Kidney epithelial cell (primary cell): ENCODE measurements at regions not wholly inside any gene's neighbourhood (a gene's known extent, or its start where the extent isn't known, plus 50 kb on each side); places are given as distances from the start of the nearest gene placed in this dataset.
A peak's percentile ranks its signal among the peaks of the same experiment; 100 is the strongest.

Source experiments
- DNase-seq: peaks from one replicate; pipeline ENCODE4 v3.0.0-alpha.2; 2010; ENCODE audit warnings: low read depth
- H3K27me3 ChIP-seq: 2 replicates; pipeline ENCODE4 v1.6.0; 2011; ENCODE audit warnings: low read length; ENCODE audit not compliant: control insufficient read depth, insufficient read depth
- H3K36me3 ChIP-seq: 2 replicates; pipeline ENCODE4 v1.5.1; 2011; ENCODE audit warnings: low read length; ENCODE audit not compliant: control insufficient read depth, insufficient read depth
- H3K4me3 ChIP-seq: 2 replicates; pipeline ENCODE4 v1.5.1; 2011; ENCODE audit warnings: low read depth, mild to moderate bottlenecking, control low read depth, low read length
- TF ChIP-seq, protein P1 (sequence below): IDR thresholded peaks from 2 replicates; pipeline ENCODE4 v1.5.1; 2011; ENCODE audit warnings: mild to moderate bottlenecking, moderate library complexity, low read length, control low read depth, inconsistent platforms; ENCODE audit not compliant: insufficient read depth, poor library complexity, severe bottlenecking

DNA sequence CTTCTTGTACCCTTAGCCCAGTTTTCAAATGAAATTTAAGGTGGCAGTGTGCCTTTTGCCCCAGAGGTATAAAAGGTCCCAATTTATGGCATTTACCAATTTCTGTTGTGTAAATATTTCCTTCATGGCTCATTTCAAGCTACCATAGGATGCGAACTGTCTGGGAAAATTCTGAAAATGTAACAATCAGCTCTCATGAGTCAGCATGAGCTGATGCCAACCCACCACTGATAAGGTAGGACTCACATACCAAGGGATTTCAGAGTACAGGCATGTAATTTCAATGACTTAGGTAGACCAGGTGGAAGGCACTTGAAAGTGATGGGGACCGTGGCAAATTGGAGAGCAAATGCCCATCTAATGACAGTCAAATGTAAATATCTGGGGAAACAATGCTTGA lies 169.5 kb downstream of the TTC8 start:
- TF ChIP-seq, protein P1, sequence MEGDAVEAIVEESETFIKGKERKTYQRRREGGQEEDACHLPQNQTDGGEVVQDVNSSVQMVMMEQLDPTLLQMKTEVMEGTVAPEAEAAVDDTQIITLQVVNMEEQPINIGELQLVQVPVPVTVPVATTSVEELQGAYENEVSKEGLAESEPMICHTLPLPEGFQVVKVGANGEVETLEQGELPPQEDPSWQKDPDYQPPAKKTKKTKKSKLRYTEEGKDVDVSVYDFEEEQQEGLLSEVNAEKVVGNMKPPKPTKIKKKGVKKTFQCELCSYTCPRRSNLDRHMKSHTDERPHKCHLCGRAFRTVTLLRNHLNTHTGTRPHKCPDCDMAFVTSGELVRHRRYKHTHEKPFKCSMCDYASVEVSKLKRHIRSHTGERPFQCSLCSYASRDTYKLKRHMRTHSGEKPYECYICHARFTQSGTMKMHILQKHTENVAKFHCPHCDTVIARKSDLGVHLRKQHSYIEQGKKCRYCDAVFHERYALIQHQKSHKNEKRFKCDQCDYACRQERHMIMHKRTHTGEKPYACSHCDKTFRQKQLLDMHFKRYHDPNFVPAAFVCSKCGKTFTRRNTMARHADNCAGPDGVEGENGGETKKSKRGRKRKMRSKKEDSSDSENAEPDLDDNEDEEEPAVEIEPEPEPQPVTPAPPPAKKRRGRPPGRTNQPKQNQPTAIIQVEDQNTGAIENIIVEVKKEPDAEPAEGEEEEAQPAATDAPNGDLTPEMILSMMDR, result no peak
- Histone ChIP-seq H3K36me3 (no peaks in the 10 kb centered on the region), H3K4me3 (no peak overlapping the region), H3K27me3 (no peaks in the 10 kb centered on the region)
- no peak for DNase-seq

DNA sequence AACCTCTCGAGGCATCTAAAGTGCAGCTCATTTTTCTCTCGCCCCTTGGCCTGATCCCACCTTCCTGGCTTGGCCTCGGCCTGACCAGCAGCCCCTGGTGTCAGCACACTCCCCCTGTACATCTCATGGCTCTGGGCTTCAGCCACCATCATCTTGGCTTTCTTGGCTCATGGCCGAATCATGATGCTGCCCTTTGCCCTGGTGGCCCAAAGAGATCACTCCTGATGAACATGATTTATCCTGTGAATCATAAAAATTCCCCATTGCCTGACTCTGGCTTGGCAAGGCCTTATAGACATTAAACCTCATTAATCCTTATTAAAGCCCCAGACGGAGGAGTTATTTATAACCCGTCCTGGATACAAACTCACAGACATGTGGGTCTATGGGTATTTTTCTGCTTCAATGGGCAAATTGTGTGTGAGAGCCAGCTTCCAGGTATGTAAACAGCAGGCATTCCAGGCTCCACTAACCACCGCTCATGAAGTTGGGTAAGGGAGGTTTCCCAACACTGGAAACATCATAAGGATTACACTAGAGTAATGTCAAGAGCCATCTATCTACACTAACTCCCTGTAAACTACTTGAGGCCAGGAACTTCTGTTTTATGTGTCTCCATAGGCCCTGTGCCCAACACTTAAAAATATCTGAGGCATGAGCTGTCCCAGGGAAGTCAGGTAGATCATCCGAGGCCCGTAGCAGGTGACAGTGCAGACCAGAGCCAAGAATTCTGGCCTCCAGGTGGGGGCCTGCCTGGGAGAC lies 171.2 kb downstream of the TTC8 start:
- TF ChIP-seq, protein P1, result no peak

DNA sequence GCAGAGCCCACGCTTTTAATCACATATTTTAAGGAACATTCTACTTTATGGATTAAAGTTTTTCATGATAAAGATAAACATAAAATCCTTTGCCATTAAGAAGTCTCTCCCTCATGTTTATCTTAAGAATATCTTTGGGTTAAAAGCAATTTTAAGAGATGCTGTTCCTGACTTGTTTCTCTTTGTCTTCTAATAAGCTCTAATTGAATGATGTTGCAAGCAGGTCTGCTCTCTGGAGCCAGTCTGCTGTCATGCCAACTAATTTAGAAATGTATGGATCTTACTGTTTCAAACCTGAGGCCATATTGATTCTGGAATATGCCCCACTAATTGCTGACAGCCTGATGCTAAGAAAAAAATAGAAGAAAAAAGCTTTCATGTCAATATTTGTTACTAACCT lies 173.6 kb downstream of the TTC8 start:
- no peak for DNase-seq
- no peaks in the 10 kb centered on the region for H3K27me3 ChIP-seq
- H3K36me3 ChIP-seq, result no peaks in the 10 kb centered on the region
- no peak overlapping the region for H3K4me3 ChIP-seq
- TF ChIP-seq, protein P1, result no peak

More for the DNA sequence above, 171.2 kb downstream of the TTC8 start:
- DNase-seq, result peak; percentile 76
- no peaks in the 10 kb centered on the region for H3K36me3 ChIP-seq
- no peak overlapping the region for H3K4me3 ChIP-seq
- H3K27me3 ChIP-seq, result no peaks in the 10 kb centered on the region

DNA sequence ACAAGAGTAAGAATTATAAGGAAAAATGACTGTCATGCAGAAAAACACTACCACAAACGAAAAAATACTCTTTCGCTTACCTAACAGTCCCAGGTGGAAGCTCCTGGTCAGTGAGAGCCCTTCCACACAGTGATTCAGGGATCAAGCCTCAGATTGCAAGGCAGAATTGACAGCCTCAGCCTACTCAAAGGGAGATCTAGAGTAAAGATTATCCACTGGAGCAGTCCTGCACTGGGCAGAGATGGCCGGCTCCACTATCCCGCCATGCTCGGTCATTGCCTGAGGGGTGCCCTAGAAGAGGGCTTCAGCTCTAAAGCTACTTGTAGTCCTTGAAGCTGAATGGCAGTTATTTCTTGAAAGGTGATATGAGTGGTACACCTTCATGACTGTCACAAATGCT lies 174.7 kb downstream of the TTC8 start:
- TF ChIP-seq, protein P1, result no peak
- H3K4me3 ChIP-seq, result no peak overlapping the region
- no peaks in the 10 kb centered on the region for H3K36me3 ChIP-seq
- H3K27me3 ChIP-seq, result no peaks in the 10 kb centered on the region
- DNase-seq, result no peak

DNA sequence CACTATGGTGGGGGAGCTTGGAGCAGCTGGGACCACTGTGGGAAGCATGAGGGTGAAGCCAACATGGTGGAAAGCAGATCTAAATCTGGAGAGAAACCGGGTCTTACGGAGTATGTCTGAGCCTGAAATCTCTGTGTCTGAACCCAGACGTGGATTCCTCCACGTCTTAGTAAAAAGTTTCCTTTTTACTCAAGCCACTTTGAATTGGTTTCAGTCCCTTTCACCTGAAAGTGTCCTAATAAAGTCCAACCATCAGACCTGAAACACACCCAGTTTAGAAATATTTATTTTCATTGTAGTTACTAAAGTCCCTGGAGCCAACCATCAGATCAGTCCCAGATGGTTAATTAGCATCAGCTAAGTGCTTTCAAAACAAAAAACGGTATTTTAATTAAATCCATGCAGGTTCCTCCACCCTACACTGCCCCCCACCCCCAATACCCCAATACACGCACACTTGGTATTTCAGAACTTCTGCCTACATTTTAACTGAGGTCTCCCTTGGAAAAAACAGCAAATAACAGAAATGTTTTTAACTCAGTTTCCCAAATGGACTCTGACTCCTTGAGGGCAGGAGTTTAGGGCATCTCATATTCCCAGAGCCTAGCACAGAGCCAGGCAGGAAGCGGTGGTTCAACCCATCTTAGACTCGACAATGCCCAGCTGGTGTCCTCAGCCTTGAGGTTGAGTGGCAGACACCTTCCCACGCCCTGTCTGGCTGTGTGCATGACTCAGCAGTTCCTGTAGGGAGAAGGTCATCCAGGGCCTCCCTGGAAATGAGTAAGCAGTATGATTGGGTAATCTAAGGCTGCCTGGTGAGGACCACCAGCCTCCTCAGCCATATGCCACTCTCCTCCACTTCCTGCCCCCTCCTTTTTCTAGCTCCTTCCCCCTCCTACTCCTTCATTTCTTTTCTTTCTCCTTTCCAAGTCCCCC lies 175.8 kb downstream of the TTC8 start:
- TF ChIP-seq, protein P1, result no peak
- peak; percentile 87 for DNase-seq
- Histone ChIP-seq H3K4me3 (no peak overlapping the region), H3K36me3 (no peaks in the 10 kb centered on the region), H3K27me3 (no peaks in the 10 kb centered on the region)
